GM21423 (cell line): ENCODE measurements at regions not wholly inside any gene's neighbourhood (a gene's known extent, or its start where the extent isn't known, plus 50 kb on each side); places are given as distances from the start of the nearest gene placed in this dataset.
"Not testable (repeated sequence)": the region's sequence is repeated elsewhere in the genome, so short reads cannot be mapped to it uniquely, and the experiment has no call there.

Experiments
- ATAC-seq: cut with Tn5 transposase; IDR thresholded peaks from one replicate; pipeline ENCODE4 v1.9.1; 2021; ENCODE audit warnings: mild to moderate bottlenecking, moderate library complexity; ENCODE audit not compliant: unreplicated experiment

GRCh38 chr17:70426752-70427151 is 257.4 kb downstream of the KCNJ2 start:
- no peak for ATAC-seq

- ATAC-seq: no peak
Observed at GRCh38 chr17:70434536-70435490, 265.5 kb downstream of the KCNJ2 start.

- ATAC-seq: no peak
Observed at GRCh38 chr17:70437656-70438055, 268.3 kb downstream of the KCNJ2 start.

- ATAC-seq: no peak
Observed at GRCh38 chr17:70446446-70446845, 277.1 kb downstream of the KCNJ2 start.

- ATAC-seq: no peak
Observed at GRCh38 chr17:70447588-70447987, 278.3 kb downstream of the KCNJ2 start.

GRCh38 chr17:70453075-70453474 is 283.7 kb downstream of the KCNJ2 start:
- not testable (repeated sequence) for ATAC-seq

- no peak for ATAC-seq
Observed at GRCh38 chr17:70454377-70454776, 285.0 kb downstream of the KCNJ2 start.

GRCh38 chr17:70454908-70455307 is 285.6 kb downstream of the KCNJ2 start:
- ATAC-seq: no peak

- ATAC-seq: no peak
Observed at GRCh38 chr17:70464995-70465394, 295.7 kb downstream of the KCNJ2 start.

GRCh38 chr17:70468661-70469060 is 299.3 kb downstream of the KCNJ2 start:
- no peak for ATAC-seq

GRCh38 chr17:70473049-70473448 is 303.7 kb downstream of the KCNJ2 start:
- ATAC-seq: no peak

- ATAC-seq: no peak
Observed at GRCh38 chr17:70476368-70476767, 307.0 kb downstream of the KCNJ2 start.

GRCh38 chr17:70478902-70479301 is 309.6 kb downstream of the KCNJ2 start:
- ATAC-seq: no peak

- no peak for ATAC-seq
Observed at GRCh38 chr17:70479779-70480178, 310.4 kb downstream of the KCNJ2 start.

- ATAC-seq: no peak
Observed at GRCh38 chr17:70483624-70484023, 314.3 kb downstream of the KCNJ2 start.

GRCh38 chr17:70484050-70484449 is 314.7 kb downstream of the KCNJ2 start:
- no peak for ATAC-seq

- no peak for ATAC-seq
Observed at GRCh38 chr17:70484496-70484895, 315.2 kb downstream of the KCNJ2 start.

GRCh38 chr17:70492368-70492767 is 323.0 kb downstream of the KCNJ2 start:
- ATAC-seq: no peak

GRCh38 chr17:70493277-70493874 is 324.0 kb downstream of the KCNJ2 start:
- ATAC-seq: no peak

- ATAC-seq: no peak
Observed at GRCh38 chr17:70498631-70499030, 329.3 kb downstream of the KCNJ2 start.

- no peak for ATAC-seq
Observed at GRCh38 chr17:70499067-70499786, 329.9 kb downstream of the KCNJ2 start.

- ATAC-seq: no peak
Observed at GRCh38 chr17:70503449-70503848, 334.1 kb downstream of the KCNJ2 start.
